ENCODE measurements at regions not wholly inside any gene's neighbourhood (a gene's known extent, or its start where the extent isn't known, plus 50 kb on each side); places are given as distances from the start of the nearest gene placed in this dataset.

- TF ChIP-seq SP2 (IDR thresholded peaks at IDR 0.05; ENCODE audit: extremely low read depth, low read depth, low read length, poor library complexity, severe bottlenecking) = no peak
- TF ChIP-seq PHF21A (IDR thresholded peaks at IDR 0.05; ENCODE audit: borderline replicate concordance, low read depth) = no peak
- TF ChIP-seq, protein P1, sequence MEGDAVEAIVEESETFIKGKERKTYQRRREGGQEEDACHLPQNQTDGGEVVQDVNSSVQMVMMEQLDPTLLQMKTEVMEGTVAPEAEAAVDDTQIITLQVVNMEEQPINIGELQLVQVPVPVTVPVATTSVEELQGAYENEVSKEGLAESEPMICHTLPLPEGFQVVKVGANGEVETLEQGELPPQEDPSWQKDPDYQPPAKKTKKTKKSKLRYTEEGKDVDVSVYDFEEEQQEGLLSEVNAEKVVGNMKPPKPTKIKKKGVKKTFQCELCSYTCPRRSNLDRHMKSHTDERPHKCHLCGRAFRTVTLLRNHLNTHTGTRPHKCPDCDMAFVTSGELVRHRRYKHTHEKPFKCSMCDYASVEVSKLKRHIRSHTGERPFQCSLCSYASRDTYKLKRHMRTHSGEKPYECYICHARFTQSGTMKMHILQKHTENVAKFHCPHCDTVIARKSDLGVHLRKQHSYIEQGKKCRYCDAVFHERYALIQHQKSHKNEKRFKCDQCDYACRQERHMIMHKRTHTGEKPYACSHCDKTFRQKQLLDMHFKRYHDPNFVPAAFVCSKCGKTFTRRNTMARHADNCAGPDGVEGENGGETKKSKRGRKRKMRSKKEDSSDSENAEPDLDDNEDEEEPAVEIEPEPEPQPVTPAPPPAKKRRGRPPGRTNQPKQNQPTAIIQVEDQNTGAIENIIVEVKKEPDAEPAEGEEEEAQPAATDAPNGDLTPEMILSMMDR (IDR thresholded peaks at IDR 0.05 in 2 of 3, conservative IDR thresholded peaks at IDR 0.05 in 1 of 3; ENCODE audit: insufficient read depth in 2 of 3, low read depth in 1 of 3, low read length in 3 of 3) = no peak
- no peak for TF ChIP-seq GABPA (tag; conservative IDR thresholded peaks at IDR 0.05; ENCODE audit: low read depth)
- TF ChIP-seq NRF1 (conservative IDR thresholded peaks at IDR 0.05 in 1 of 2, IDR thresholded peaks at IDR 0.05 in 1 of 2) = no peak
- no peak for TF ChIP-seq ZNF140 (CRISPR knock-in tag; IDR thresholded peaks at IDR 0.05)
- TF ChIP-seq NCOA4 (IDR thresholded peaks at IDR 0.05; ENCODE audit: partially characterized antibody) = no peak
- TF ChIP-seq RAD51 (IDR thresholded peaks at IDR 0.05; ENCODE audit: borderline replicate concordance, low read depth) = no peak
Measured at GRCh38 chr1:34346128-34346527, 169.4 kb downstream of the C1orf94 start.

All from K562 (cell line).